NCI-H82 treated with DMSO at 0.1 percent for 48 hours (cell line): ENCODE measurements at regions not wholly inside any gene's neighbourhood (a gene's known extent, or its start where the extent isn't known, plus 50 kb on each side); places are given as distances from the start of the nearest gene placed in this dataset.

Experiments
- DNase-seq: peaks from one replicate; lab custom pipeline; 2025; ENCODE audit not compliant: unreplicated experiment; lab: John Stamatoyannopoulos, UW

GRCh38 chr6:1545654-1546053, 64.1 kb upstream of the FOXC1 start:
- no peak for DNase-seq

- no peak for DNase-seq
Observed at GRCh38 chr6:1547785-1548184, 61.9 kb upstream of the FOXC1 start.

- no peak for DNase-seq
Observed at GRCh38 chr6:1551249-1551648, 58.5 kb upstream of the FOXC1 start.

- DNase-seq = no peak
Observed at GRCh38 chr6:1552296-1552761, 57.4 kb upstream of the FOXC1 start.

- DNase-seq = no peak
Observed at GRCh38 chr6:1553562-1554083, 56.1 kb upstream of the FOXC1 start.

GRCh38 chr6:1554141-1554475, 55.6 kb upstream of the FOXC1 start:
- no peak for DNase-seq

GRCh38 chr6:1554476-1555310, 55.0 kb upstream of the FOXC1 start:
- peak; percentile 91 for DNase-seq

GRCh38 chr6:1558388-1558787, 51.3 kb upstream of the FOXC1 start:
- no peak for DNase-seq
